ENCODE measurements at regions not wholly inside any gene's neighbourhood (a gene's known extent, or its start where the extent isn't known, plus 50 kb on each side); places are given as distances from the start of the nearest gene placed in this dataset.

GRCh38 chr2:221816566-221816965, 244.5 kb upstream of the EPHA4 start:
- DNase-seq (ENCODE audit: low read depth): no peak
- no peak for TF ChIP-seq CTCF (IDR thresholded peaks at IDR 0.05; ENCODE audit: control insufficient read depth, extremely low read depth, insufficient read depth)
- no peak overlapping the region for H3K4me3 ChIP-seq (ENCODE audit: low read depth, low read length)

- no peak overlapping the region for H3K4me3 ChIP-seq (ENCODE audit: low read depth, low read length)
- TF ChIP-seq CTCF (IDR thresholded peaks at IDR 0.05; ENCODE audit: control insufficient read depth, extremely low read depth, insufficient read depth): no peak
- no peak for DNase-seq (ENCODE audit: low read depth)
These were observed 238.5 kb upstream of the EPHA4 start for GRCh38 chr2:221810650-221811049.

- no peak overlapping the region for H3K4me3 ChIP-seq (ENCODE audit: low read depth, low read length)
- DNase-seq (ENCODE audit: low read depth): no peak
- TF ChIP-seq CTCF (IDR thresholded peaks at IDR 0.05; ENCODE audit: control insufficient read depth, extremely low read depth, insufficient read depth): no peak
These were observed 238.1 kb upstream of the EPHA4 start for GRCh38 chr2:221810245-221810644.

GRCh38 chr2:221808488-221808887, 236.4 kb upstream of the EPHA4 start:
- no peak overlapping the region for H3K4me3 ChIP-seq (ENCODE audit: low read depth, low read length)
- DNase-seq (ENCODE audit: low read depth): no peak
- no peak for TF ChIP-seq CTCF (IDR thresholded peaks at IDR 0.05; ENCODE audit: control insufficient read depth, extremely low read depth, insufficient read depth)

- H3K4me3 ChIP-seq (ENCODE audit: low read depth, low read length): no peak overlapping the region
- DNase-seq (ENCODE audit: low read depth): no peak
- no peak for TF ChIP-seq CTCF (IDR thresholded peaks at IDR 0.05; ENCODE audit: control insufficient read depth, extremely low read depth, insufficient read depth)
These were observed 235.6 kb upstream of the EPHA4 start for GRCh38 chr2:221807706-221808105.

GRCh38 chr2:221802089-221802488, 230.0 kb upstream of the EPHA4 start:
- no peak overlapping the region for H3K4me3 ChIP-seq (ENCODE audit: low read depth, low read length)

More at GRCh38 chr2:221802089-221802488, 230.0 kb upstream of the EPHA4 start:
- no peak for TF ChIP-seq CTCF (IDR thresholded peaks at IDR 0.05; ENCODE audit: control insufficient read depth, extremely low read depth, insufficient read depth)
- no peak for DNase-seq (ENCODE audit: low read depth)

Measured in LNCaP clone FGC (cell line).